ENCODE measurements at regions not wholly inside any gene's neighbourhood (a gene's known extent, or its start where the extent isn't known, plus 50 kb on each side); places are given as distances from the start of the nearest gene placed in this dataset.

DNA sequence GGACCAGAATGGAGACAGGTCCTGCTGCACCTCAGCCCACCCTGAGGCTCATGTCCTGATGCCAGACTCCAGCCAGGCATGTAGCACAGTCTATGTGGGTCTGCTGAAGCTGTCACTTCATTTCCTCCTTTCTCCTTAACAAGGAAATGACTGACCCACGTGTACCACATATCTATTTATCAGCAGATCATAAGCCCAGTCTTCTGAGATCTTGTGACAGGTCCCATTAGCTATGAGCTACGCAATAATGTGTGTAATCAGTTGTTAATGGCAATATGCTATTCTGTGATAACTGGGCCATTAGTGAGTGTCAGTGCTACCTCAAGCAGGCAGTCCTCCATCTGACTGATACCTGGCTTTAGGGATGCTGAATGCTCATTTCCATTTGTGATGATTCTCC, 615.3 kb downstream of the BCL11A start:
- no peak for DNase-seq (ENCODE audit: low read depth in 4 of 4, low spot score in 3 of 4)

DNA sequence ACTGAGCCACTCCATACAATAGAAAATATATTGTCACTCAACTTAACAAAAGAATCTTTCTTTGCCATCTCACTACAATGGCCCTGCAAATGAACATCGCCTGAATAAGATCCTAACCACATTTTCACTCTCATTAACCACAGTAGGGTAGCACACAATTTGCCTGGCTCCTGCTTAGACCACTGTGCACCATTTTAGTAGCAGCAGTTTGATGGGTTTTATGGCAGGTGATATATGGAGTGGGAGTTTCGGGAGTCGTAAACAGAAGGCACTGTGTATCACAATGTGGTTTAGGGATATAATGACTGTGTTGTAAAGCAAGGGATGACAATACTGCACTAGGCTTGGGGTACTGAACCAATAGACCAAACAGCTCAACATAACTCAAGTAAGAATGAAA, 617.4 kb downstream of the BCL11A start:
- DNase-seq (ENCODE audit: low read depth in 4 of 4, low spot score in 3 of 4): peak in 1 of 4 donors; percentile 10

GRCh38 chr2:59935005-59935404, 618.4 kb downstream of the BCL11A start:
- DNase-seq (ENCODE audit: low read depth in 4 of 4, low spot score in 3 of 4): no peak

- no peak for DNase-seq (ENCODE audit: low read depth in 4 of 4, low spot score in 3 of 4)
Observed at GRCh38 chr2:59933948-59934347, 619.5 kb downstream of the BCL11A start.

GRCh38 chr2:59932341-59932740, 621.1 kb downstream of the BCL11A start:
- DNase-seq (ENCODE audit: low read depth in 4 of 4, low spot score in 3 of 4): no peak

DNA sequence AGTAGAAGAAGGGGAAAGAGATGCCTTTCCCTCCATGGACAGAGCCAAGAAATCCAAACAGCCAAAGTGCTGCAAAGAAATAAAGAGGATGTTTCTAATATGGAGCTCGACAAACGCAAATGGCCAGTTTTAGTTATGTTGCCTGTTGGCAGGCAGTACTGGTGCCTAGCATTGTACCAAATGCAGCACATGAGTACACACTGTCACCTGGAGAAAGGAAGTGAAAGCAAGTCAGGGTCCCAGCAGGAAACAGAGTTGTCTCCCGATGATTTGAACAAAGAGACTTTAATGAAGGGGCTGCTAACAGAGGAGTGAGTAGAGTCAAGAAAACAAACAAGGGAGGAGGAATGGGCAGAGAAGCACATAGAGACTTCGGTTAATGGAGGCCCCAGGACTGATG, 623.0 kb downstream of the BCL11A start:
- no peak for DNase-seq (ENCODE audit: low read depth in 4 of 4, low spot score in 3 of 4)

- DNase-seq (ENCODE audit: low read depth in 4 of 4, low spot score in 3 of 4): no peak
Observed at GRCh38 chr2:59926731-59927130, 626.7 kb downstream of the BCL11A start.

DNA sequence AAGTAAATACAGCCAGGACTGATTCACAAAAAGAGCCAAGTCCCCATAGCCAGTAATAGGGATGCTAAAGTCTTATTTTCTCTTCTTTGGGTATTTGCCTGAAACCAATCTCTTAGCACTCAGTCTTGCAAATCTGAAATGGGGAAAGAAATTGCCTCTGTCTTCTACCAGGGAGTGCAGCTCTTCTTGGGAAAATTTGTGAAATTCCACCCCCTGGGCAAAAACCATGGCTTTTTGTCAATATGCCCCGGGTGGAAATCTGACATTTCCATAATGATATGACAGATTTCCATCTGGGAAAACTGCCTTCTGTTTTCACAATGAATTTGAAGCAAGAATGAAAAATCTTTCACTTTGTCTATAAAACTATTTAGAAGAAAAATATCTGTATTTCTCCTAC, 628.1 kb downstream of the BCL11A start:
- no peak for DNase-seq (ENCODE audit: low read depth in 4 of 4, low spot score in 3 of 4)

DNA sequence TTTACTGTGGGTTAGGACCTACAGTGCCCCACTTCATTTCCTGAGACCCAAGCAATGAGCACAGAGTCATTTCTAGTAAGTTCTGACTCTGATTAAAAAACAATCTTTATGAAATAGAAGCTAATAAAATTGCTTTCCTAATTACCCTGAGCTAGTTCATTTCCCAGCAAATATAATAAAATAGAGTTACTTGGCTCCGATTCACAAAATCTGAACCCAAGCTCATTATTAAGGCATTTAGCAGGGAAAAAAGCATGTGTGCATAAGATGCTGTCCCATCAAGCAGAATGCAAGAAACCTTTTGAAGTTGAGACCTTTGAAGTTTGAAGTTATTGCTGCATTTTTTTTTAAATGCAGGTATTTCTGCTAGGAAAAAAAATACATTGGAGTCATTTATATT, 629.1 kb downstream of the BCL11A start:
- no peak for DNase-seq (ENCODE audit: low read depth in 4 of 4, low spot score in 3 of 4)

- DNase-seq (ENCODE audit: low read depth in 4 of 4, low spot score in 3 of 4): no peak
Observed at GRCh38 chr2:59922450-59922849, 631.0 kb downstream of the BCL11A start.

- no peak for DNase-seq (ENCODE audit: low read depth in 4 of 4, low spot score in 3 of 4)
Observed at GRCh38 chr2:59921743-59922142, 631.7 kb downstream of the BCL11A start.

GRCh38 chr2:59920961-59921360, 632.5 kb downstream of the BCL11A start:
- no peak for DNase-seq (ENCODE audit: low read depth in 4 of 4, low spot score in 3 of 4)

DNA sequence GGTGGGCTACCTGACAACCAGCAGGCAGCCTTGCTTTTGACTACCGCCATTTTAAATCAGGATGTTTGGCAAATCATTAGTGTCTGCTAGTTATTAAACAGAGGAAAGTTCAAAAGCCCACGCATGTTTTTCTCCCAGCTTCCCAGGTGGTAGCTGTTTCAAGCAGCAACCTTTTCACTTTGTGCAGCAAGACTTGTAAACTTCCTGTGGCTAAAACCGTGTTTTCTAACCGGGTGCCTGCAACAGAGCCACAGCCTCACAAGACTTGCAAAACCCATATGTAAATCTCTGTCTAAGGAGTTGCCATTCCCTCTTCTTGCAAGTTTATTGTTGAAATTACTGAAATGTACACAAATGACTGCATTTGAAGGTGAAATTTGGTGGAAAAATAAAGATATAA, 633.1 kb downstream of the BCL11A start:
- DNase-seq (ENCODE audit: low read depth in 4 of 4, low spot score in 3 of 4): no peak

DNA sequence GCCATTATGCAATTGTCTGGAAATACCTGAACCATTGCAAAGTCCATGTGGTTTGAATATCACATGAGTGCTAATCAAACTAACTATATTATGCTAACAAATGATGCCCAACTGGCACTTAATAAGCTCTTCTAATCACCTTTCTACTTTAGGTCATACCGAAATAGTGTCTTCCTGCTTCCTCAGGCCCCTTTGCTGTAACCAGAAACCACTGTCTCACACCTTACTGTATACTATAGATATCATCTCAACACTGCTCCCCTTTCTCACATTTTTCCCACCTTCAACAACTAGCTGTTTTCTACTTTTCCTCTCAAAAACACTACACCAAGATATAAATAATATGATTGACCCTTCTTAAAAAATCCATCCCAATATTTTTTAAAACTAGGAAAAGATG, 633.9 kb downstream of the BCL11A start:
- no peak for DNase-seq (ENCODE audit: low read depth in 4 of 4, low spot score in 3 of 4)

DNA sequence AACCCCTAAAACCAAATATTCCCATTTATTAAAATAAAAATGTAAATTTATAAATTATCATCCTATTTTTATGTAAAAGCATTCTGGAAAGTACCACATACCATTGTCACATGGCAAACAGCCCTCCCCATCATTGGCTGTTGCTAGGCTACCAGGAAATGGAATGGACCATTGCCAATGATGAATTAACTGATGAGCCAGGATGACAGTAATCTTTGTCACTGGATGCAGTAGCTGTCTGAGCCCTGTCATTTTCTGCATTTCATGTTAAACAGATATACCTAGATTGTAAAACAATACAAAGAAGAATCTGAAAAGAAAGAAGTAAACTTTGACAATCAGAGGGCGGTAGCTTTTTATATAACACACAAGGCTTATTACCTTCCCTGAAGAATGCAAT, 641.4 kb downstream of the BCL11A start:
- DNase-seq (ENCODE audit: low read depth in 4 of 4, low spot score in 3 of 4): no peak

- no peak for DNase-seq (ENCODE audit: low read depth in 4 of 4, low spot score in 3 of 4)
Observed at GRCh38 chr2:59910166-59910565, 643.3 kb downstream of the BCL11A start.

- no peak for DNase-seq (ENCODE audit: low read depth in 4 of 4, low spot score in 3 of 4)
Observed at GRCh38 chr2:59909147-59909546, 644.3 kb downstream of the BCL11A start.

DNA sequence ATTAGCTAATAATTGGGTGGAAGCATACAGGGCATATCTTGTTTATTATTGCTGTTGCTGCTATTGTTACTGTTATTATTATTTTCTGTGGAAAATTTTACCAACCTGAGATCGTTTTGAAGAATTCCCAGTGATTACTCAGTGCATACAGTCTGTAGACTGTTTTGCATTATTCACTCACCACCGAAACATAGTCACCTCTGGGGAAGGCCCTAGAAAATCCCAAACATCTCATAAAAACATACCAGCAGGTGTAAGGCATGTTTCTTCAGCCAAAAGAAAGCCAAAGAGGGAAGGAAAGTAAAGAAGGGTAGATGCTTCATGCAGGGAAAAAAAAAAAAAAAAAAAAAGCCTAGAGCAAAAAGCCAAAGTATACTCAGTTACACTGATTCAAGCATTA, 647.7 kb downstream of the BCL11A start:
- no peak for DNase-seq (ENCODE audit: low read depth in 4 of 4, low spot score in 3 of 4)

DNA sequence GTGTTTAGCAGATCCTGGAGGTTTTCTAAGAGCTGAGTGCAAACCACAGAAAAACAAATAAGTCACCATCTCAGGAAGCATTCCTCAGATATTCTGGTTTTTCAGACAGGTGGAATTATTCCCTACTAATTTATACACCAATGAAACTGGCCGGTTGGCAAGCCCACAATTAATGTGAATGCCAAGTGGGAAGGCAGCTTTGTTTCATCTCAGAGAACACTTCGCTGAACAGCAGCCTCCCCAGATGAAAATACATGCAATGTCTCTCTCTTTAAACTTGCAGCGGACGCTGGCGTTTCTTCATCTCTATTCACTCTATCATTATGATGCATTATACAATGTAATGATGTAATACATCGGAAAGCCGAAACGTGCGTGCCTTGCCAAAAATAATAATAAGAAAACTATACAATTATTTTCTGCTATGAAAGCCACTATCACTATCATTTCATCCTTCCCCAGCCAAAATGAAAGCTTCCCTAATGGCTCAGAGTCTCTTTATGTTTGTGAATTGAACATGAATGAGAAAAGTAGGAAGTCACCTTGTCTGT, 649.4 kb downstream of the BCL11A start:
- no peak for DNase-seq (ENCODE audit: low read depth in 4 of 4, low spot score in 3 of 4)

DNA sequence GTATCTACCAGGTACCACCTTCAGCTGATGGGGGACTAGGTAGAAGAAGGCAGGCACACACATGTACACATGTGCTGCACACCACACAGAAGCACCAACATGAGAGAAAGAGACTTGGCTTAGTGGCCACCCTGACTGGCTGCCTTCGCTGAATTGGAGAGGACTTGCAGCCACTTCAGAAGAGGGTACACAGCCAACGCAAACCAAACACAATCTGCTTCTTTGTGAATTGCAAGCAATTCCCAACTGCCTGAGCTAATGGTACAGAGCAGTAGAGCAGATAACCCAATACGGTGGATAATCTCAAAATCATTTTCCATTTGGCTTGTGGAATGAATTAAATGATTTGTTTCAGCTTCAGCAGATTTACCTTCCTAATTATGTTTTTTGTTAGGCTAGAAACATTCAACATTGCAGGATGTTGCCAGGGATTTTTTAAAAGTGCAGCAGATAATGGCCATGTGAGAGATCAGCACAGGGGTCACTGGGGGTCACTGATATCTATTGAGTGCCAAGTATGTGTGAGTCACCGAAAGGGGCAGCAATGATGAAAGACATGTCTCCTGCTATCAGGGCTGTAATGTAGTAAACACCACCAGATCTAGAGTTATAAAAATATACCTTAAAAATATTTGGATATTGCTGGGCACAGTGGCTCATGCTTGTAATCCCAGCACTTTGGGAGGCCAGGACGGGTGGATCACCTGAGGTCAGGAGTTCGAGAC, 652.6 kb downstream of the BCL11A start:
- DNase-seq (ENCODE audit: low read depth in 4 of 4, low spot score in 3 of 4): no peak

DNA sequence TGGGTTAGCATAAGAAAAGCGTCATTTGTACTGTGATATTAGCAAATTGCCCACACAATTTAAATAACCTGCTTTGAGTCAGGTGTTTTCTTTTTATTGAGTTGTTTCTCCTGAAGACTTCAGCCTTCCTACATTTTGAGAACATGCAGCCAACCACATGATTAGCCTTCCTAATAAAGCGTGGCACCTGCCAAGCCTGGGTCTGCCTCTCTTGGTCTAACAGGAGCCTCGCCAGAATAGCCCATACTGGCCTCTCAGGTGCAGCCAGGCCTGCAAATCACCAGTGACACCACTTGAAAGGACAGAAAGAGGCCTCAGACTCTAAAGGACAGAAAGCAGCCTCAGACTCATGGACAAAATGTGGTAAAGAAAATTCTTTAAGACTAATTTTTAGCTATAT, 653.8 kb downstream of the BCL11A start:
- no peak for DNase-seq (ENCODE audit: low read depth in 4 of 4, low spot score in 3 of 4)

GRCh38 chr2:59896499-59897245, 656.8 kb downstream of the BCL11A start:
- DNase-seq (ENCODE audit: low read depth in 4 of 4, low spot score in 3 of 4): no peak

Measured in left renal pelvis (tissue), 4 donors.